Posterior vena cava (tissue), 2 donors: ENCODE measurements at regions not wholly inside any gene's neighbourhood (a gene's known extent, or its start where the extent isn't known, plus 50 kb on each side); places are given as distances from the start of the nearest gene placed in this dataset.
A peak's percentile ranks its signal among the peaks of the same experiment; 100 is the strongest.
"Not testable (repeated sequence)": the region's sequence is repeated elsewhere in the genome, so short reads cannot be mapped to it uniquely, and the experiment has no call there.

Experiments used
- DNase-seq: peaks from one replicate; pipeline ENCODE4 v3.0.0-alpha.2; 2020; ENCODE audit warnings: low spot score
- intact Hi-C, 2 donors: fragments of 100-400 bp; cut with DNase I; formaldehyde crosslinking; loops; one replicate each; pipeline versions ENCODE4 v1.14.1 to v1.14.2; 2022 to 2023
- donor health status: DM: yes; HTN: yes; CAD: no.
- donor health status: DM: yes; HTN: yes; CAD: no.

- intact Hi-C loops = no loop called here
- no peak for DNase-seq
Observed at GRCh38 chr18:21928925-21929324, 188.3 kb downstream of the MIB1 start.

- no peak for DNase-seq
- intact Hi-C loops = no loop called here
Observed at GRCh38 chr18:21930177-21930576, 189.6 kb downstream of the MIB1 start.

GRCh38 chr18:21933931-21934765, 193.6 kb downstream of the MIB1 start:
- intact Hi-C loops = loop anchor here in 1 of 2 donors (1.0 kb wide), 1 partner anchor 8 kb away; no protein-coding TSS in a partner anchor
- no peak for DNase-seq

- intact Hi-C loops = loop anchor here in 1 of 2 donors (1.0 kb wide), 1 partner anchor 8 kb away; no protein-coding TSS in a partner anchor
- no peak for DNase-seq
Observed at GRCh38 chr18:21934766-21935015, 194.1 kb downstream of the MIB1 start.

GRCh38 chr18:21943456-21943855, 202.9 kb downstream of the MIB1 start:
- intact Hi-C loops = no loop called here
- DNase-seq = no peak

GRCh38 chr18:21949326-21950015, 208.9 kb downstream of the MIB1 start:
- intact Hi-C loops = loop anchor here in 1 of 2 donors (1.0 kb wide), 1 partner anchor 30 kb away; no protein-coding TSS in a partner anchor
- no peak for DNase-seq

- peak; percentile 93 for DNase-seq
- intact Hi-C loops = no loop called here
Observed at GRCh38 chr18:21955757-21956652, 213.4 kb upstream of the GATA6 start.

GRCh38 chr18:21958263-21958662, 211.1 kb upstream of the GATA6 start:
- no peak for DNase-seq
- intact Hi-C loops = no loop called here

- intact Hi-C loops = no loop called here
- no peak for DNase-seq
Observed at GRCh38 chr18:21958707-21959450, 210.5 kb upstream of the GATA6 start.

GRCh38 chr18:21960189-21960588, 209.2 kb upstream of the GATA6 start:
- DNase-seq = no peak
- intact Hi-C loops = no loop called here

- intact Hi-C loops = no loop called here
- no peak for DNase-seq
Observed at GRCh38 chr18:21963336-21963735, 206.1 kb upstream of the GATA6 start.

GRCh38 chr18:21968338-21968737, 201.1 kb upstream of the GATA6 start:
- no peak for DNase-seq
- intact Hi-C loops = no loop called here

GRCh38 chr18:21972281-21972680, 197.1 kb upstream of the GATA6 start:
- intact Hi-C loops = no loop called here
- DNase-seq = no peak

- intact Hi-C loops = not testable (repeated sequence)
Observed at GRCh38 chr18:21975954-21976353, 193.4 kb upstream of the GATA6 start.

GRCh38 chr18:21978546-21979170, 190.7 kb upstream of the GATA6 start:
- peak; percentile 60 for DNase-seq
- intact Hi-C loops = no loop called here

More at GRCh38 chr18:21975954-21976353, 193.4 kb upstream of the GATA6 start:
- DNase-seq = not testable (repeated sequence)

- intact Hi-C loops = no loop called here
- no peak for DNase-seq
Observed at GRCh38 chr18:21979171-21979560, 190.2 kb upstream of the GATA6 start.

GRCh38 chr18:21979759-21980158, 189.6 kb upstream of the GATA6 start:
- DNase-seq = no peak
- intact Hi-C loops = no loop called here

GRCh38 chr18:21980744-21981143, 188.6 kb upstream of the GATA6 start:
- intact Hi-C loops = no loop called here
- no peak for DNase-seq

- intact Hi-C loops = not testable (repeated sequence)
- peak; percentile 62 for DNase-seq
Observed at GRCh38 chr18:21981489-21981888, 187.9 kb upstream of the GATA6 start.
